ENCODE measurements at regions not wholly inside any gene's neighbourhood (a gene's known extent, or its start where the extent isn't known, plus 50 kb on each side); places are given as distances from the start of the nearest gene placed in this dataset.
"Not testable (repeated sequence)": the region's sequence is repeated elsewhere in the genome, so short reads cannot be mapped to it uniquely, and the experiment has no call there.

DNA sequence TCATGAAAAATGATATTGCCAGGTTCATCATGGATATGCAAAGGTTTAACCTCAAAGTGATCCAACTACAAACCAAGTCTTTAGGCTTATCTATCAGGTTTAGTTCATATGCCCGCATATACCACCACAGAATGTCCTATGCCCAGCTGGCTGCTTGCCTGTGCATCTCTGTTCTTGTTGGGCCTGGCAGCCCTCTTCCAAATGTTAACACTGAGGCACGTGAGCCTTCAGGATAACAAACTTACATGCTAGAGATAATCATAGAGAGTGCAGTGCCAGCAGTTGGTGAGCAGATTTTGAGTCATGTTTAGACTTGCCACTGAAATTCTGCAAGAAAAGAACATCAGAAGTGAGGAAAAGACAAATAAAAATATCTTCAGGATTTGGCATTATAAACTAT is 607.9 kb upstream of the TMPRSS15 start:
- ATAC-seq = no peak
- no peaks in the 10 kb centered on the region for H3K4me1 Mint-ChIP-seq (ENCODE audit: low read depth)
- H3K4me3 Mint-ChIP-seq = no peak overlapping the region
- no peak for DNase-seq
- H3K9me3 Mint-ChIP-seq = peaks cover 12% of the 10 kb centered on the region
- H3K27me3 Mint-ChIP-seq (ENCODE audit: low read depth) = no peaks in the 10 kb centered on the region
- H3K36me3 Mint-ChIP-seq (ENCODE audit: insufficient read depth) = no peaks in the 10 kb centered on the region

DNA sequence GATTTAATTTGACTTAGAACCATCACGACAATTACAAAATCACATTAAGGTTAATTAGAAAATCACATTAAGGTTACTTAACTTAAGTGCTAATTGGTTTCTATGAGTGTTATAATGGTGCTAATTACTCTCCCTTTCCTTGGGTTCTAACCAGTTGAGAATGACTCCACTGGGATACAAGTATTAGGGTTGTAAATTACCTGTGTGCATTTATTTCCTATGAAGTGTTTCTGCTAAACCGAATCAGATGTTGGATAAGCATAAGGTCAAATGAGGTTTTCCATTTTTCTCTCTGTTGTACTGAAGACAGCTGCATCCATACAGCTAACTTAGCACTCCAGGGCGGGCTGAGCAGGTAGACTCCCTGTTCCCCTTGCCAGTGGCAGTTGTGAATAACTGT is 610.3 kb upstream of the TMPRSS15 start:
- H3K4me1 Mint-ChIP-seq (ENCODE audit: low read depth) = no peaks in the 10 kb centered on the region
- ATAC-seq (no peak), DNase-seq (no peak)
- no peak overlapping the region for H3K4me3 Mint-ChIP-seq
- H3K36me3 Mint-ChIP-seq (ENCODE audit: insufficient read depth) = no peaks in the 10 kb centered on the region
- no peaks in the 10 kb centered on the region for H3K27me3 Mint-ChIP-seq (ENCODE audit: low read depth)
- peaks cover 3% of the 10 kb centered on the region for H3K9me3 Mint-ChIP-seq

DNA sequence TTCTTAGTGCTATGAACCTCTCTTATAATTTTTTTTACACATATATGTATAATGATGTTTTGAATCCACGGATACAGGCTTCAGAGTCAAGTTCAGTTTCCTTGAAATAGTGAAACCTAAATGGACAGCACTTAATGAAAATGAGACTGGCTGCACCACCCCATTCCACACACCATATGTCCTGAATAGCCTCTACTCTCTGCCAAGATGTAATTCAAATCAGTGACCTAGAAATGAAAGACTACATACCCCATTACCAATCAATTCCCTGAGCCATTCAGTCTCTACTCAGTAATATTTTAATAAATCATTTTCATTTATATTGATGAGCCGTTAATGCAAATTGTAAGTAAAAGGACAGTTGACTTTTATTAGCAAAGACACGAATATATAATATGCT is 614.9 kb upstream of the TMPRSS15 start:
- no peaks in the 10 kb centered on the region for H3K4me1 Mint-ChIP-seq (ENCODE audit: low read depth)
- peaks cover 4% of the 10 kb centered on the region for H3K9me3 Mint-ChIP-seq
- H3K27me3 Mint-ChIP-seq (ENCODE audit: low read depth) = no peaks in the 10 kb centered on the region
- ATAC-seq = no peak
- no peak overlapping the region for H3K4me3 Mint-ChIP-seq
- no peak for DNase-seq
- H3K36me3 Mint-ChIP-seq (ENCODE audit: insufficient read depth) = no peaks in the 10 kb centered on the region

DNA sequence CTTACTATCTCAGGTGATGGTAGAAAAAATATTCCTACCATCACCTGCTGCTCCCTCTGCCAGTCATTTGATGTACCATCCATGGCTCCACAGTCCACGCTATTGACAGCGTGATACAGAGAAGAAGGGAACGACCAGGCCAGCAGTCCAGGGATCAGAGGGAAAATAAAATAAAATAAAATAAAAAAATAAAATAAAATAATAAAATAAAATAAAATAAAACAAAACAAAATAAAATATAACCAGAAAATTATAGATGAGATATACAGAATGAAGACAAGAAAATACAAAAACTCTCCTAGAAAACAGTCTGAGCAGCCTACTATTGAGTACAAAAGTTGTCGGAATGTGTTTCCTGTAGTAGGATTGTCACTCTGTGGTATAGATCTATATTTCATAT is 619.4 kb upstream of the TMPRSS15 start:
- Mint-ChIP-seq H3K27me3 (ENCODE audit: low read depth) (no peaks in the 10 kb centered on the region), H3K4me1 (ENCODE audit: low read depth) (no peaks in the 10 kb centered on the region), H3K4me3 (no peak overlapping the region), H3K9me3 (peaks cover 4% of the 10 kb centered on the region), H3K36me3 (ENCODE audit: insufficient read depth) (no peaks in the 10 kb centered on the region)
- DNase-seq (no peak), ATAC-seq (no peak)

DNA sequence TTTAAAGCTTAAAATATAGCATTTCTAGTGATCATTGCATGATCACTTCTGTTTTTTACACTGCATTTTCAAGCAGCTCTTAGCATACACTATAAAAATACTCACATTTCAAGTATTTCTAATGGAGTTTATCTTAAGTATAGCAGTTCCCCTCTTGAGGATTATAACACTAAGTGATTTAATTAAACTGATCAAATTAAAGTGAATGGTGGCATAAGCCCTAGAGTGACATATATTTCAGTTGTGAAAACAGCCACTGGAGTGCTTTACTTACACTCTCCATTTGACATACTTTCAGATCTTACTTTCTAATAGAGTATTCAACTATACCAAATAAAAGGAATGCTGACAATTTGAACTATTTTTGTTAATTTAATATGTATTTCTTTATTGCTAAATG is 623.3 kb upstream of the TMPRSS15 start:
- DNase-seq (no peak), ATAC-seq (no peak)
- H3K4me1 Mint-ChIP-seq (ENCODE audit: low read depth) = no peaks in the 10 kb centered on the region
- no peaks in the 10 kb centered on the region for H3K27me3 Mint-ChIP-seq (ENCODE audit: low read depth)
- no peak overlapping the region for H3K4me3 Mint-ChIP-seq
- H3K9me3 Mint-ChIP-seq = no peaks in the 10 kb centered on the region
- no peaks in the 10 kb centered on the region for H3K36me3 Mint-ChIP-seq (ENCODE audit: insufficient read depth)

DNA sequence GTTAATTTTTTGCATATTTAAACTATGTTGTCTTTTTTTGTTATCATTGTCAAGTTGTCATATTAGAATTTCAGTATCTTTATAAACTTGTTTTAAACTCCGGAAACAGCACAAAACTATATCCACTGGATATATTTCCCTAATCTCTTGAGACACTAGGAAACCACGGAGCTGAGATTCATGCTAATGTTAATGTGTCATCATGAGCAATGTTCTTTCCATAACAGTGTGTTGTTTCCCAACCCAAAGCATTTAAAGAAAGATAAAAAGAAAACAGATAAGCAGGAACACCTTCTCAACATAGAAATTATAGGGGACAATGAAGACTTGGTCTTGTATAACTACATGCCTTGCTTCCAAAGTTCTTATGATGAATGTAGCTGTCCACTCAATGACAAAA is 626.2 kb upstream of the TMPRSS15 start:
- DNase-seq (no peak), ATAC-seq (no peak)
- Mint-ChIP-seq H3K36me3 (ENCODE audit: insufficient read depth) (no peaks in the 10 kb centered on the region), H3K4me1 (ENCODE audit: low read depth) (no peaks in the 10 kb centered on the region), H3K4me3 (no peak overlapping the region), H3K9me3 (peaks cover 8% of the 10 kb centered on the region), H3K27me3 (ENCODE audit: low read depth) (no peaks in the 10 kb centered on the region)

DNA sequence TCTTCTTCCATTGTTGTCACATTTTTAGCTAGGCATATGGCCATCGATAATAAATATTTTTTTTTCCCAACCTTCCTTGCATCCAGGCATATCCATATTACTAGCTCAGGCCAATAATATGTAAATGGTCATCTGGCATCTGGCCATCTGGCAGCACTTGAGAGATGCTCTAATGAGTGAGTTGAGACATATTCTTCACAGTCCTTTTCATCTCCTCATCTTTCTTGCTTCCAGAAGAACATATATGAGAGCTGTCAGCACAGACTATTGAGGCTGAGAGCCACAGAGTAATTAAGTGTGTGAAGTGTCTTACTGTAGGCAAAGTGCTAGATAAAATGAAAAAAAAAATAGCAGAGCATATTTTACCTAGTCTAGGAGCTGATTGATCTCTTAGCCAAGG is 628.4 kb upstream of the TMPRSS15 start:
- H3K4me3 Mint-ChIP-seq = no peak overlapping the region
- ATAC-seq (no peak), DNase-seq (no peak)
- no peaks in the 10 kb centered on the region for H3K36me3 Mint-ChIP-seq (ENCODE audit: insufficient read depth)
- H3K9me3 Mint-ChIP-seq = peaks cover 8% of the 10 kb centered on the region
- H3K27me3 Mint-ChIP-seq (ENCODE audit: low read depth) = no peaks in the 10 kb centered on the region
- H3K4me1 Mint-ChIP-seq (ENCODE audit: low read depth) = no peaks in the 10 kb centered on the region

DNA sequence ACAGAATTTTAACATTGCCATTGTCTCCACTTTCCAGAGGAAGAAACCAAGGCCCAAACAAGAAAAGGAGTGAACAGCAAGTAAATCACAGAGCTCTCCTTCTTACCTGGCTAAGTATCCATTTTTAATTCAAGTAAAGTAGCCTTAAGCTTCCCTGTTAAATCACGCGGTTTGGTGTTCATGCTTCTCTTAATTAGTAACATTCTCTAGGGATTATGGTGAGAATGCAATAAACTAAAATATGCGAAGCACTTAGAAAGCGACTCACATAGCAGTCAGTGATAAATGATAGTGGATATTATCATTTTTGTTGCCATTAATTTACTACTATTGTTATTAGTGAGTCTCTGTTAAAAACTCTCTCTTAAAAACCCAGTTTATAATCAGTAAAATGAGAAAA is 630.5 kb upstream of the TMPRSS15 start:
- Mint-ChIP-seq H3K4me1 (ENCODE audit: low read depth) (no peaks in the 10 kb centered on the region), H3K9me3 (peaks cover 14% of the 10 kb centered on the region), H3K36me3 (ENCODE audit: insufficient read depth) (no peaks in the 10 kb centered on the region), H3K4me3 (no peak overlapping the region), H3K27me3 (ENCODE audit: low read depth) (no peaks in the 10 kb centered on the region)
- DNase-seq (no peak), ATAC-seq (no peak)

DNA sequence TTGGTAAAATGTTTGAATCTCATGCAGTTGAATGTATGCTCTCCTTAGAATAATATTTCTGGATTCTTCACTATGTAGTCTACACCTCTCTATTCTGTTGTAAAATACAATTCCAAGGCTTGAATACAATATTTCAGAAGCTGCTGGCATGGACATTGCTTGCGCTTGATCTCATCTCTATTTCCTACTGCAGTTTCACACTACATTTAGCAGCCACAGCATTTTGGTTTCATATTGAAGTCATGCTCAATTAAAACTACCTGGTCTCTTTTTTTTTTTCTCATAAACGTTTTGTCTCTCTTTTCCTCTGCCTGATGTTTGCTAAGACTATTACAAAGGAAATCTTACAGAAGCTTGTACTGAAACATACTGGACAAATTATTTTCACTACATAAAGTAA is 631.0 kb upstream of the TMPRSS15 start:
- no peak overlapping the region for H3K4me3 Mint-ChIP-seq
- ATAC-seq (no peak), DNase-seq (no peak)
- no peaks in the 10 kb centered on the region for H3K27me3 Mint-ChIP-seq (ENCODE audit: low read depth)
- H3K36me3 Mint-ChIP-seq (ENCODE audit: insufficient read depth) = no peaks in the 10 kb centered on the region
- H3K9me3 Mint-ChIP-seq = peaks cover 14% of the 10 kb centered on the region
- no peaks in the 10 kb centered on the region for H3K4me1 Mint-ChIP-seq (ENCODE audit: low read depth)

DNA sequence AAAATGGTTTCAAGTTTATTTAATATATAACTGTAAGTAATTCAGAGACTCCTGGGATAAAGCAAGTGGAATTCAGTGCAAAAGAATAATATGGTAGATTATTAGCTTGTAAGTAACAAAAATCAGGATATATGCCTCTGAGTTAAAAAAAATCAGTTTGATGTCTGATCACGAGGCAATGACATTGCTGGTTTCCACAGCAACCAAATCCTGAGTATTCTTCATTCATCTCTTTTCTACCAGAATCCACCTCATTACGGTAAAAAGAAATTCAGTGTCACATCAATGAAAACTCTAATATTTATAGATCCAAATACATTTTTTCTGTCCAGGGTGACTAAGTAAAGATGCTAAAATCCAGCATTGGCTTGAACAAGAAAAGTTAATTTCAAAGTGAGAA is 642.3 kb upstream of the TMPRSS15 start:
- ATAC-seq (no peak), DNase-seq (no peak)
- Mint-ChIP-seq H3K27me3 (ENCODE audit: low read depth) (no peaks in the 10 kb centered on the region), H3K9me3 (peaks cover 15% of the 10 kb centered on the region), H3K36me3 (ENCODE audit: insufficient read depth) (no peaks in the 10 kb centered on the region), H3K4me1 (ENCODE audit: low read depth) (no peaks in the 10 kb centered on the region), H3K4me3 (no peak overlapping the region)

DNA sequence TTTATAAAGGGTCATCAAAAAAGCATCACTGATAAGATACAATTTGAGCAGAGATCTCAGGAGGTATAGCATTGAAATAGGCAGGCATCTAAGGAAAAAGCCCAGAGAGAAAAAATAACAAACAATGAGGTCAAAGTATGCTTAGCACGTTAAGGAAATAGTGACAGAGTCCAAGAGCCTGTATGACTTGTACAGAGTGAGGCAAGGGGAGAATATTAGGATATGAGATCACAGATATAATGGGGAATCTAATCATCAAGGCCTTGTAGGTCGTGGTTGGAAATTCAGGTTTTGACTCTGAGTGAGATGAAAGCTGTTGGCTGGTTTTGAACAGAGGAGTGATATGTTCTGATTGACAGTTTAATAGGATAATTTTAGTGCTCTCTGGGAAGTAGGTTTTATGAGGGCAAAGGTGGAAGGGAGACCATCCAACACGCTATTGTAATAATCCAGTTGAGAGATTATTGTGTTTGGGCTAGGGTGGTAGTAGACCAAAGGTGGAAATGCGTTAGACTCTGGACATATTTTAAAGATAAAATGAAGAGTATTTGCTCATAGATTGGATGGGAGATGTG is 644.6 kb upstream of the TMPRSS15 start:
- no peak overlapping the region for H3K4me3 Mint-ChIP-seq
- no peak for DNase-seq
- no peaks in the 10 kb centered on the region for H3K4me1 Mint-ChIP-seq (ENCODE audit: low read depth)
- H3K9me3 Mint-ChIP-seq = peaks cover 14% of the 10 kb centered on the region
- ATAC-seq = no peak
- H3K27me3 Mint-ChIP-seq (ENCODE audit: low read depth) = no peaks in the 10 kb centered on the region
- H3K36me3 Mint-ChIP-seq (ENCODE audit: insufficient read depth) = no peaks in the 10 kb centered on the region

DNA sequence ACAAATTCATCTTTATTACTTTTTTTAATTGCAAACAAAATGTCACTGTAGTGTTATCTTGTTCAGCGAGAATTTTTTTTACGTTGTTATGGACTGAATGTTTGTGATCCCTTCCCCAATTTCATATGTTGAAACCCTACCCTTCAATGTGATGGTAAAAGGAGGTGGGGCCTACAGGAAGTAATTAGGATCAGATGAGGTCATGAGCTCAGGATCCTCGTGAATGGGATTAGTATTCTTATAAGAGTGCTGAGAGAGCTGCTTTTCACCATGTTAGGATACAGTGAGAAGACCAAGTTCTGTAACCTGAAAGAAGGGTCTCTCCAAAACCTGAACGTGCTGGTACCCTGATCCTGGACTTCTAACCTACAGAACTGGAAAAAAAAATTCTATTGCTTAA is 646.0 kb upstream of the TMPRSS15 start:
- Mint-ChIP-seq H3K27me3 (ENCODE audit: low read depth) (no peaks in the 10 kb centered on the region), H3K4me1 (ENCODE audit: low read depth) (no peaks in the 10 kb centered on the region), H3K36me3 (ENCODE audit: insufficient read depth) (no peaks in the 10 kb centered on the region), H3K9me3 (peaks cover 14% of the 10 kb centered on the region), H3K4me3 (no peak overlapping the region)
- DNase-seq = no peak
- ATAC-seq = no peak

DNA sequence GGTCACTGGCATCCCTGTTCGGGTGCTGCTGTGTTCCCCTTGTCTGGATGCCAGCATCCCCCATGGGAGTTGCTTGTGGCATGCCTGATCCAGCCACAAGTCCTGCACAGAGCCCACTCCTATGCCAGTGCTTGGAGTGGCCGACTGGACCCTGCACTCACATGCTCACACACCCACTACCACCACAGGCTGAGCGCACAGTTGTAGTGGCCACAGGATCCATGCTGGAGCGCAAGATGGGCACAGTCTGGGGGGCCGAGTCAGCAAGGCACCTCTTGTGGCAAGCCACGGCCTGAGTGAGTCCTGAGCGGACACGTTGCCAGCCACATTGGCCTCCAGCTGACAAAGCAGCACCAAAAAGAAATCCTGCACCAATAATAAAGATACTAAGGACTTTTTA is 661.6 kb upstream of the TMPRSS15 start:
- no peaks in the 10 kb centered on the region for H3K36me3 Mint-ChIP-seq (ENCODE audit: insufficient read depth)
- H3K27me3 Mint-ChIP-seq (ENCODE audit: low read depth) = no peaks in the 10 kb centered on the region
- H3K4me1 Mint-ChIP-seq (ENCODE audit: low read depth) = no peaks in the 10 kb centered on the region
- peaks cover 6% of the 10 kb centered on the region for H3K9me3 Mint-ChIP-seq
- no peak for ATAC-seq
- no peak overlapping the region for H3K4me3 Mint-ChIP-seq
- DNase-seq = no peak

DNA sequence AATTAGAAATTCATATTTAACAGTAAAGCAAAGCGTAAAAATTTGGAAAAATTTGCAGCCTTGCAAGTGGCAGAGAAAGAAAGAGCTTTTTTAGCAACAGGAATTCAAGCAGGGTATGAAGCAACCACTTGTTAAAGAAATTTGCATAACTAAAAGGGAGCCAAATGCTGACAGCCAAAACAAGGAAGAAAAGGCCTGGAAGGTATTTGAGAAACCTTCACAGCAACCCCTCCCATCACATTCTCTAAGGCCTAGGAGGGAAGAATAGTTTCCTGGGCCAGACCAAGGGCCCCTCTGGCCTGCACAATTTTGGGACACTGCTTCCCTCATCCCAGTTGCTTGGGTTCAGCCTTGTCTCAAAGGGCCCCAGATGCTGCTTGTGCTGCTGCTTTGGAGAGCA is 672.4 kb upstream of the TMPRSS15 start:
- Mint-ChIP-seq H3K36me3 (ENCODE audit: insufficient read depth) (no peaks in the 10 kb centered on the region), H3K4me1 (ENCODE audit: low read depth) (no peaks in the 10 kb centered on the region), H3K27me3 (ENCODE audit: low read depth) (no peaks in the 10 kb centered on the region), H3K9me3 (peaks cover 10% of the 10 kb centered on the region), H3K4me3 (no peak overlapping the region)
- ATAC-seq (no peak), DNase-seq (no peak)

DNA sequence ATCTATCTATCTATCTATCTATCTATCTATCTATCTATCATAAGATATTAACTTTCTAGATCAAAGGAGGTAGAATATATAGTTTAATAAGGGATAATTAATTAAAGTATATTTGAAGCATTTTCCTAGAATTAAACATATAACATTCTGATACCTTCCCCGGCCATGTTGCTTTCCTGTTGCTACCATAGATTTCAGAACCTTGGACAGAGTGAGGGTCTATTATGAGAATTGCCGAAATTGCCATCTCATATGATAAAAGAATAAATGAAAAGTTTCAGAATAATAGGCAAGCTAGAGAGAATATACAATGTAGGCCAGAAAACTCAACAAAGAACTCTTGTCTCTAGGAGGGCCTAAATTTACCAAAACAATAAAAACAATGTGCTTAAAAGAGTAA is 706.1 kb upstream of the TMPRSS15 start:
- Mint-ChIP-seq H3K9me3 (peaks cover 9% of the 10 kb centered on the region), H3K27me3 (ENCODE audit: low read depth) (no peaks in the 10 kb centered on the region), H3K4me1 (ENCODE audit: low read depth) (no peaks in the 10 kb centered on the region), H3K4me3 (no peak overlapping the region), H3K36me3 (ENCODE audit: insufficient read depth) (no peaks in the 10 kb centered on the region)
- ATAC-seq (no peak), DNase-seq (no peak)

DNA sequence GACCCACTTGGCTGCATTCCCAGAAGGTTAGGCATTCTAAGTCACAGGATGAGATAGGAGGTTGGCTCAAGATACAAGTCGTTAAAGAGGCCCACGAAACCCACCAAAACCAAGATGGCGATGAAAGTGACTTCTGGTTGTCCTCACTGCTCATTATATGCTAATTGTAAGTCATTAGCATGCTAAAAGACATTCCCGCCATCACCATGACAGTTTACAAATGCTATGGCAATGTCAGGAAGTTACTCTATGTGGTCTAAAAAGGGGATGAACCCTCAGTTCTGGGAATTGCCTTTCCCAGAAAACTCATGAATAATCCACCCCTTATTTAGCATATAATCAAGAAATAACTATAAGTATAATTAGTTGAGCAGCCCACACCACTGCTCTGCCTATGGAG is 715.7 kb upstream of the TMPRSS15 start:
- ATAC-seq; H3K4me3 Mint-ChIP-seq; H3K36me3 Mint-ChIP-seq (ENCODE audit: insufficient read depth); DNase-seq; H3K27me3 Mint-ChIP-seq (ENCODE audit: low read depth); H3K4me1 Mint-ChIP-seq (ENCODE audit: low read depth): not testable (repeated sequence)
- peaks cover 22% of the 10 kb centered on the region for H3K9me3 Mint-ChIP-seq

All from activated T-cell treated with anti-CD3 and anti-CD28 coated beads, Interleukin-2, amount 50 U/mL, for 4 hours (primary cell).